GM21528 (cell line): ENCODE measurements at regions not wholly inside any gene's neighbourhood (a gene's known extent, or its start where the extent isn't known, plus 50 kb on each side); places are given as distances from the start of the nearest gene placed in this dataset.

Source experiments
- ATAC-seq: cut with Tn5 transposase; IDR thresholded peaks from one replicate; pipeline ENCODE4 v1.9.1; 2021; ENCODE audit warnings: mild to moderate bottlenecking, moderate library complexity; ENCODE audit not compliant: unreplicated experiment, low FRiP score

DNA sequence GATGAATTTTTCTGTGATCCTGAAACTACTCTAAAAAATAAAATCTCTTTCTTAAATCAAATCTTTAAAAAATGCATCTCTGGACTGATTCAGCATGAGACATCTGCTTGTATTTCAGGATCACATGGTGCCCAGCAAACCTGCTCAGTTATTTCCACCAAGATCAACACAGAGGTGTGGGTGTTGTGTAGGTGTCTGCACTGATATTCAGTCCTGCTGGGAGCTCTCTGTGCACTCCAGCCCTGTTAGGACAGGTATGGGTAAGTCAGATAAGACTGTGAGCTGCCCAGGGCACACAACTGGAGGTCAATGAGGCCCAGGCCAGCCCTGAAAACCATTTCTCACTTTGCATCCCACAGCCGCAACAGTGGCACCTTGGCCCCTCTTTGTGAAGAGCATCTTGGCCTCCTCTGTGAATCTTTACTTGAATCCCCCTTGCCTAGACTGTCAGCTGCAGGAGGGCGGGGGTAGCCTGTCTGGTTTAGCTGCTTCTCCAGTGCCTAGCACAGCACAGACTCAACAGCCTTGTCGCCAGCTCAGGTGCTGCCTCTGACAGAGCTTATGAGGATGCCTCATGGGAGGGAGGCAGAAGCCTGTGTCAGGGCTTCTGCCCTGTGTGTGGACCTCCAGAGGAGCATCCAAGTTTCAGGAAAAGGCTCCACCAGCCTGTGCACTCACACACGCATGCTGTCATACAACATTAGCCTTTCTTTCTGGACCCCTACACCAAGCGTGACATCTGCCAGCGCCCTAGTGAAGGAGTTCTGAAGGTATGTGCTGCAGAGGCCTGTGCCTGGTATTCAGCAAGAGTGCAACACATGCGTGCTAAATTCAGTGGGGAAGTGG, 187.6 kb upstream of the CST7 start:
- no peak for ATAC-seq

DNA sequence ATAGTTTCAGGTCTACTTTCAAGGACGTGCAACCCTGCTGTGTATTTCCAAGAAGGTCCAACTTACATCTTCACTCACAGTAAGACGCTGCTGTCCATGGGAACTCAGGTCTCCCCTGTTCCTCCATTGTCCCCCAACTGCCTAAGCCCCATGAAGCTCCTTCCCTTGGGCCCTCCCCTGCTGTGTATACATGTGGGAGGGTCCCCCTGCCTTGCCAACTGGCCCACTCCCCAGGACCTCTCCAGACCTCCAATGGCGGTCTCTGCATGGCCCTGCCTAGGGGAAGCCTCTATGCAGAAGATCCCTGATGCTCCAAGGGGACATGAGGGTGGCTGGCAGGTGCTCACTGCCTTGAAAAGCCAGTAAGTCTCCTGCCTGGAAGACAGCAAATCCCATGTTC, 186.7 kb upstream of the CST7 start:
- no peak for ATAC-seq

DNA sequence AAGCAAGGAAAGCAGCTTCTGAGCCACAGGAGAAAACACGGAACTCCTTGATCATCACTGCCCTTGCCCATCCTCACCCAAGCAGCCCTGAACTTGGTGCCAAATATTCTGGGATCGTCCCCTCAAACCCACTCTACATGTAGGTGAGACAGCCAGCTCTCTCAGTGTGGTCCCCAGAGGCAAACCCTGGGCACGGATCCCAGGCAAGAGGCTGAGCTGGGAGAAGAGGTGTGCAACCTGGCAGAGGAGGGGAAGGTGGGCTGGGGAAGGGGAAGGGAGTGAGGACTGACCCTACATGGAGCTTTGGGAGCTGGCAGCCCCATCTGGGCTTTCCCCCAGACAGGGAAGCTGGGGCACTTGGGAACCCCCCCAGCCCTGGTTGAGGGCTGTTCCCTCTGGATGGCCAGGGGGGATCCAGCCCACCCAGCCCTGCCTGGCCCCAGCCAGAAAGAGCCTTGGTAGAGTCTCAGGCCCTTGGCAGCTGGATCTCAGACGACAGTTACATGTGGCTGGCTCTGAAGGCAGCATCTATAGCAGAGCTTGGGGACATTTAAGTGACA, 186.2 kb upstream of the CST7 start:
- no peak for ATAC-seq

GRCh38 chr20:24763386-24764026, 185.6 kb upstream of the CST7 start:
- no peak for ATAC-seq

DNA sequence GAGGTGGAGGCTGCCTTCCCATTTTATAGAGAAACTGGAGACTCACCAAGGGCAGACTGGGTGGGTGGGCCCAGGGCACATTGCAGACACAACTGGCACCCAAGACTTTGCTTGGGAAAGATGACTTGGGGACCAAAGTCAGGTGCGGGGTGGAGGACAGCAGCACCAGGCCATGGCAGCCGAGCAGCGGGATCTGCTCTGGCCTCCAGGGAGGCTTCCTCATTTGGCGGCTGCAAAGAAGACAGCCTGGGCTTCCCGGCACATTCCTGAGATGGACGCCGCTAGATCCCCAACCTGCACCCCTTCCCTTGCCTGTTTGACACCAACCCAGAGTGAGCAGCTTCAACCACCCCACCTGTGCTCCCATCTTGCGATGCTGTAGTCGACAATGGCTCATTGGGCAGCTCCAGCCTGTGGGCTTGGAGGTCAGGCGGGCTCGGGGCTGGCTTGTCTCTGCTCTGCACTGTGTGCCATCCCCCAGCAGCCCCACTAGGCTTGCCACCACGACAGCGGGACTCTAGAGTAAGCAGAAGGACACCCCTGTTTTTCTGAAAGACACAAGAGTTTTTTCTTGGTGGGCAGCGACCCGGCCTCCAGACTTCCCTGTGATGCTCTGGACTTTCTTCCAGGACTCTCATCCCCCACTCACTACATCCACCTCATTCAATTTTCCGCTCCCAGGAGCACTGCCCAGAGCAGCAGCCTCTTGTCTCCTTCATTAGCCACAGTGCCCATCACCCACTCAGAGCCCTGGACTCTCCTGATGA, 184.9 kb upstream of the CST7 start:
- no peak for ATAC-seq

GRCh38 chr20:24764794-24765202, 184.3 kb upstream of the CST7 start:
- no peak for ATAC-seq

DNA sequence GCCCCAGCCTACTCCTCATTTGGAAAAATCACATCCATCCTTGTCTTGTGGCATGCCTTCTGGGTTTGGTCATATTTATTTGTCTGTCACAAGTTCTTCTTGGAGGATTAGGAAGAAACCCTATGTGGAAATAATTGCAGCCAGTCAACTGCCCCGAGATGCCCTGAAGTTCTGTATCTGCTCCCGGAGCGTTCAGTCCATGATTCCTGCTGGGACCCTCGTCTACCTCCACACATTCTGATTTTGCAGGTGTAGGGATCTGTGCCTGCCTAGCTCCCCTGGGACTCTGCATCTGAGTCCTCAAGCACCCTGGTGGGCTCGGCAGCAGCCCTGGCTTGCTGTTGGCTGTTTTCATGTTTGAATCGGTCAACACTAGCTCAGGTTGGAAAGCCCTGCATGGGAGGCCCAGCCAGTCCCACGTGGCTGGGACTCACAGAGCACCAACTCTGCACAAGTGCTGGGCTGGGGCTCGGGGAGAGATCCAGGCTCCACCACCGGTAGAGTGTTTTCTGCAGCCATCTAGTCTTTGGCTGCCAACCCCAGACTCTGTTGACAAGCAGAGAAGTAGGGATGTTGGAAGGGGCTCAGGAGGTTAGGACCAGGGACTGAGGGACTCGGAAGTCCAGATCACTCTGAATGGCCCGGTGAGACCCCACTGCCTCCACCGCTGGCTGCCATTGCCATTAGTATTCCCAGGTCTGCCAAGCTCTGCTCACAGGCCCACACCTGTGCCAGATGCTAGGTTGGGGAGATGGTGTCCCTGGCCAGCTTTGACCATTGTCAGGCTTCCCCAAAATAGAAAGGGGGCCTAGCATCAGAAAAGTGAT, 183.5 kb upstream of the CST7 start:
- no peak for ATAC-seq

DNA sequence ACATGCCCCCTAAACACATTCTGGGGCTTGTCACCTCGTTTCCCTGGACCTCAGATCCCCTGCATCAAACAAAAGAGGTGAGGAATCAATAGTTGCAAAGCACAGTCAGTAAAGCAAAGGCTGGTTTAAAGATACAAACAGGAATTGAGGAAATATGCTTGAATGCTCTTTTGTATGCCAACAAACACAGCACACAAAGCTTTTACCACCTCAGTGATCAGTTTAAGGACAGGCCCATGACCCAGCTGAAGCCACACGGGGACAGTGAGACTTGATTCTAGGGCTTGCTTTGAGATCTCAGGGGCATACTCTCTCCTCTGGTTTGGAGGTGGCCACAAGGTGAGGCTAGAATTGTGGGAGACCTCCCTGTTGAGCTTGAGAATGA, 182.9 kb upstream of the CST7 start:
- ATAC-seq: no peak

GRCh38 chr20:24766826-24767622, 182.0 kb upstream of the CST7 start:
- no peak for ATAC-seq

DNA sequence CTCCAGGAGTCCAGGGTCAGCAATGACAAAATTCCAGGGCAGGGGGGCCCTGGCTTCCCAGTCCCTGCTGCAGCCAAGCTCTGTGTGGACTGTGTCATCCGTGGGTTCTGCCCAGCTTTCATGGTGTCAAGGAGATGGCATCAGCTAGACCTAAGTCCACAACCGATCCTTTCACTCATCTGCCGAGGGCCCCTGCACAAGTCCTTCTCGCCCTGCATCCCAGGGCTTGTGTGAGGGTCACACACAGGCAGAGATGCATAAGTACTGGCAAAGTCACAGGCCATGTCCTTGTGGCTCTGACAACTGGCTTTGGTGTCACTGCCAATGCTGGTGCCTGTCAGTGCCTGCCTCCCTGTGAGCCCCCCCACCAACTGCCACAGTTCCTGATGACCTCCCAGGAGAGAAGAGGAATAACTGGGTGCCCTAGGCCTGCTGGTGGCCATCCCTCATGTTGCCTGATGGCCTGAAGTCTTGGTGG, 181.4 kb upstream of the CST7 start:
- no peak for ATAC-seq

GRCh38 chr20:24768201-24768636, 180.8 kb upstream of the CST7 start:
- ATAC-seq: no peak

DNA sequence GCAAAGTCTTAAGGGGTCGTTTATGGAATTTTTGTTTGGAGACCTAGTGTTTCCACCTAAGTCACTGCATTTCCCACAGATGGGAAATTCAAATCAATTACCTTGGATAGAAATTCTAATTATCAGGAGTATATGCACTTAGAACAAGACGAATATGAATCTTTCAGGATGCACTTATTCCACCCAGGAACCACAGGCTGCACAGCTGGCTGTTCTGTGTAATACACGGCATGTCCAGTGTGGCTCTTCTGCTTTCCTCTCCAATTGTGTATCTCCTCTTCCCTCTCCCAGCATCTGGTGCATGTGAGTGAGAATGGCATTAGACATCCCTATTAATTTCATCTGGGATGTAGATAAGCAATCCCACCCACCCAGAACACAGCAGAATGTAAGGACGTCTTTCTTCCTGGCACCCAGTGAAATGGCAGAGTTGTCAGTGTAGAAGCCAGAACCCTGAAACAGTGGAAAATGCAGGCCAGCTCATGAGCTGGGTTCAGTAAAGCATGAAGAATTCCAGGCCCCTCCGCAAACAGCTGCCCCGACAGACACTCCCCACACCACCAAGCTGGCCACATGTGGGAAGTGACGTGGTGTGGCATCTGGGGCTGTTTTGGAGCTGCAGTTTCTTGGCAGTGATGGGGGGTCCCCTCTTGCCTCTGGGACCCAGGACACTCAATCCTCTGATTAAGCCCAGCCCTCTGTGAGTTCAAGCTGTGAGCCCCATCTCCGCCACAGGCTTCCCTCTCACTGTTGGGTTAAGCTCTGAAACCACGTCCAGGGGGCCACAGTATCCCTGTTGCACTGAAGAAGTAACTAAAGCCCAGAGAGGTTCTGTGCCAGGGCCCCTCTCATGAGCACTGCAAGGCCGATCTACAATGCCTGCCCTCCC, 180.1 kb upstream of the CST7 start:
- ATAC-seq: no peak

GRCh38 chr20:24769878-24770627, 179.0 kb upstream of the CST7 start:
- no peak for ATAC-seq

DNA sequence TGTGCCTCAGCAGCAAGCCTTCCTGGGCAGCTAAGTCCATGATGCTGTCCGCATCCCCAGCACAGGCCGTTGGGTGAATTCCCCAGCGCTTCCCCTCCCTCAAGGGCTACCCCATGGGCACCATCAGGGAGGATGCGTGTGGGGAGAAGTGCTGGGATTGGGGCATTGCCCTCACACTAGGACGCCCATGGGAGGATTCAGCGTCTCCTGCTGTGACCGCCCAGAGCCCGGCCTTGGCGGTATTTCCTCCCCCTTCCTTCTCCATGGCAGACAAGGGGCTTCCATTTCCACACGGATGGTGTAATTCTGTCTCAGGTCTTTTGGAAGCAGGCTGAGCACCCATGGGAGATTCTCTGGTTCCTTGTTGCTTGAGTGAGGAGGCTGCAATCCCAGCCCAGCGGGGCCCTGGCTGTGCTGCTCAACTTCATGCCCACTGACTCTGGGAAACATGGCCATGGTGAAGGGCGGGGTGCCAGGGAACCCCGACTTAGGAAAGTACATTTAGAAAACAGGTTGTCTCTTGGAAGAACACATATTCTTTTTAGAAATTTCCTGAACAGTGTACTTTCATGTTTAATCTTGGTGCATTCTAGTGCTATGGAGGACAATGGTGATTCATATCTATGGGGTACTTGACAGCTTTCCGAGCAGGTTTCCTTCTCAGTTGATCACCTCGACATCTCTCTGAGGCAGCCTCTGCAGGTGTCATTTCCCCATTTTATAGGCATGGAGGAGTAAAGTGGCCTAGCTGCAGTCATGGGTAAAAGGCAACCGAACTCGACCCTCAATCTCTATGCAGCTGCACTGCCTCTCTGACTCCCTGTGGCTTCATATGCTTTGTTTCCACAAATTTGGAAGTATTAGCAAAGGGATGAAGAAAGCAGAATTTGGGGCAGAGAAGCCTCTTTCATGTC, 178.2 kb upstream of the CST7 start:
- ATAC-seq: no peak

DNA sequence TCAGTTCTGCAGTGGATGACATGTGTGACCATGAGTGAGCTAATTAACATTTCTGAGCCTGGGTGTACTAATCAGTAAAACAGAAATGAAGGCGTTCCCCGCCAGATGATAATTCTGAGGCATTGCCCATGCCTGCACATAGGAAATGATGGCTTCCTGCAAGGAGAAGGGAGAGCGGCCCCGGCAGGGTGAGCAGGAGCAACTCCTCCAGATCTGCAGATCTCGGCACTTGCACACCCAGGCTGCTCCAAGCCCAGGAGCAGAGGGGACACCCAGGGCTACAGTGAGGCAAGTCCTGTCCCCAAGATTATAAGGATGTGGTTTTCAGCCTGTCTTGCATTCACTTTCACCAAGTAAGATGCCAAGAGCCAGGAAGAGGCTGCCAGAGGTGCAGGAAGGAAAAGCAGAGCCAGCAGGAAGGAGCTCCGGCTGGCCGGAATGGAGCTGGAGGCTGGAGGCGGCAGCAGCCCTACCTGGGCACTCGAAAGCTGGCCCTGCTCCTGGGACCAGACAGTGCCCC, 177.5 kb upstream of the CST7 start:
- ATAC-seq: no peak

DNA sequence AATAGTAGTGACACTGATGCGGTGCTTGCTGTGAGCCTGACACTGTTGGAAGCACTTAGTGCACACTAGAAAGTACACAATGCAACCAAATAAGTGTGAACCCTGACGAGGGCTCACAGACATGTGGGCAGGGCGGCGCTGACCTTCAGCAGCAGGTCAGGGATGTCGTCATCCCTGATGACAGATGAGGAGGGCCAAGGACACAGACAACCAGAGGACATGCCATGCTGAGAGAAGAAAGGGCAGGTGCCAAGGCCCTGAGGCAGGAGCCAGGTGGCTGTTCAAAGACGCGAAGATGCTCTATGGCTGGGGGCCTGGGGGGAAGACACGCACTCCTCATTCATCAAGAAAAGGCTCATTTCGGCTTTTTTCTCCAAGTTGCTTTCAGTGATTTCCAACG, 176.4 kb upstream of the CST7 start:
- no peak for ATAC-seq
